ENCODE measurements at regions not wholly inside any gene's neighbourhood (a gene's known extent, or its start where the extent isn't known, plus 50 kb on each side); places are given as distances from the start of the nearest gene placed in this dataset.
"Not testable (repeated sequence)": the region's sequence is repeated elsewhere in the genome, so short reads cannot be mapped to it uniquely, and the experiment has no call there.

DNA sequence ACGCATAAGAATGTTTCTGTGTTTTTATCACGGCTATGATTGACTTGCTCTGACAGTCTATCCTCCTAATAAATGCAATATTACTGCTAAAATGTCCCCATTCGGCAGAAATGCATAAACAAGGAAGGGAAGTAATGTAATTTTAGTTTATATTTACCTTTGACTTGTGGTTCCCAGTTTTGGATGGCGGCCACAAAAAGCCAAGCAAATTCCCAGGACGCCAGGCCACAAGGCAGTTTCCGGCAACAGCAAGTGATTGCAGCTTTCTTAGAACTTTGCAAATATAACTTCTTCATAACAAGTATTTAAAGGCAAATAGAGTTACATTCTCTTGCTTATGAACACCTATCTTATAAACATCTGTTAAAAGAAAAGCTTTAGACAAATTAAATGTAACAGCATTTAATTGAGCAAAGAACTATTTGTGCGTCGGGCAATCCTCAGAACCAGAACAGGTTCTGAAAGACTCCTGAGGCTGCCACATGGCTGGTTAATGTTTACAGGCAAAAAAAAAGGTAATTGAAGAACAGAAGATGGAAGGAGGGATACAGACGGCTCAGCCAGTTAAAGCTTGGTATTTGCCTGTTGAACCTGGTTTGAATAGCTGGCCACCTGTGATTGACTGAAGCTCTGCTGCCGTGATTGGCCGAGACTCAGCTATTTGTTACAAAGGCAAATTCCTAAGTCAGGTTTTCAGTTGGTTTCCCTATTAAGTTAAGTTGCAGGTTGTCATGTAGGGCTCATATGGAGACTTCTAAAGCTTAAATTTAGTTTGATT is 80.8 kb downstream of the C21orf91 start:
- no peak for DNase-seq (ENCODE audit: low read depth)

- no peak for DNase-seq (ENCODE audit: low read depth)
Observed at GRCh38 chr21:17736072-17736471, 83.1 kb downstream of the C21orf91 start.

- no peak for DNase-seq (ENCODE audit: low read depth)
Observed at GRCh38 chr21:17733209-17733608, 85.9 kb downstream of the C21orf91 start.

GRCh38 chr21:17732306-17732705 is 86.8 kb downstream of the C21orf91 start:
- DNase-seq (ENCODE audit: low read depth), result no peak

GRCh38 chr21:17731554-17731953 is 87.6 kb downstream of the C21orf91 start:
- DNase-seq (ENCODE audit: low read depth), result no peak

DNA sequence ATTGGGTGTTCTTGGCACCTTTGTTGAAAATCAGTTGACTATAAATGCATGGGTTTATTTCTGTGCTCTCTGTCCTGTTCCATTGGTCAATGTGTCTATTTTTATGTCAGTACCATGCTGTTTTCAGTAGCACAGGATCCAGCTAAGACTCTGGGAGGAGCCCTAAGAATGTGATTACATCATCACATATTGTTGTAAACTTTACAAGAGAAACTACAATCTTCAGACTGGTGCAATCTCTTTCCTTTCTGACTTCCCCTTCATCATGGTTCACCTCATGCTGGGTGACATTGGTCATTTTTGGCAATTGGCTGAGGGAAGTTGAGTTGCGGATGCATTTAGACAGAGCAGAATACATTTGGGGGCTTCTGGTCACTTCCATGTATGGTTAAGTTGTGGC is 88.4 kb downstream of the C21orf91 start:
- DNase-seq (ENCODE audit: low read depth), result no peak

GRCh38 chr21:17729455-17729854 is 89.7 kb downstream of the C21orf91 start:
- DNase-seq (ENCODE audit: low read depth), result no peak

DNA sequence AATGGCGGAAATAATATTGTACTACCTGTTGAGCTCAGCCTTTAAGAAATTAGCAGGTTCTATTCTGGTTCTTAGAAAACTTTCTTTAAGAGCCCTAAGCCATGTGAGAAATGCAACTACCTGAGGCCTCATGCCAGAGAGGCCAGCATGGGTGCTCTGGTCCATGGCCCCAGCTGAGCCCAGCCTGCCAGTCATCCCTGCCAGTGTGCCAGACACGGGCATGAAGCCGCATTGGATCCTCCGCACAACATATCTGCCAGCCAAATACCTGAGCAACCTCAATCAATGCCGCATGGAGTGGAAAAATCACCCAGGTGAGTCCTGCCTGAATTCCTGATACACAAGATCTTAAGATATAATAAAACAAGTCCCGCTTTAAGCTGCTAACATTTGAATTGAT is 91.8 kb downstream of the C21orf91 start:
- DNase-seq (ENCODE audit: low read depth), result no peak

GRCh38 chr21:17726047-17726829 is 92.9 kb downstream of the C21orf91 start:
- no peak for DNase-seq (ENCODE audit: low read depth)

- no peak for DNase-seq (ENCODE audit: low read depth)
Observed at GRCh38 chr21:17725339-17725738, 93.8 kb downstream of the C21orf91 start.

DNA sequence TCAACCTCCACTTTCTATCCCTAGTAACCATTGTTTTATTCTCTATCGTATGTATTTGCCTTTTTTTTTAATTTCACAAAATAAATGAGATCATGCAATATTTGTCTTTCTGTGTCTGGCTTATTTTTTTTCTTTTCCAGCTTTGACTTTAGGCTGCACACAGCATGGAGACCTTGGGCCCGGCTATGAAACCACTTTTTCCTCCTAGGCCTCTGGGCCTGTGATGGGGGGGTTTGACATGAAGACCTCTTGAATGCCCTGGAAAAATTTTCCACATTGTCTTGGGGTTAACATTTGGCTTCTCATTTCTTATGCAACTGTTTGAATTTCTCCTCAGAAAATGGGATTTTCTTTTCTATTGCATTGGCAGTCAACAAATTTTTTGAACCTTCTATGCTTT is 100.2 kb upstream of the BTG3 start:
- DNase-seq (ENCODE audit: low read depth), result no peak

DNA sequence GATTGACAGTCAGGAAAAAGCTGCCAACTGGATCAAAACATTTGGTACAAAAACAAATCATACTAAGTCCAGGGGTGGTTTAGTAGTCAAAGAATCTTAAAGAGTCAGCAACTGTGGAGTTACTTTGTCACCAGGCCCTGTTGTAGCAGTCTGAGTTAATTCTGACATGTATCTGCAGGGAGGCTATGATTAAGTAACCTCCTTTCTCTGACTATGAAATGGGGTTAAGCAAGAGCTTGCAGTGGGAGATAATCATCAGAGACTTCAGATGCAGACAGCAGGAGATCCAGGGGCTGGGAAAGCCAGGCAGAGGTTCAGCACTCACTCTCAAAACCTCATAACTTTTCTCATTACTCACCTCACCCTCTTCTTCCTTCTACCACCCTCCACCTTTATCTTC is 99.2 kb upstream of the BTG3 start:
- DNase-seq (ENCODE audit: low read depth), result no peak

- no peak for DNase-seq (ENCODE audit: low read depth)
Observed at GRCh38 chr21:17709266-17709611, 96.5 kb upstream of the BTG3 start.

- DNase-seq (ENCODE audit: low read depth), result no peak
Observed at GRCh38 chr21:17708522-17709265, 96.0 kb upstream of the BTG3 start.

DNA sequence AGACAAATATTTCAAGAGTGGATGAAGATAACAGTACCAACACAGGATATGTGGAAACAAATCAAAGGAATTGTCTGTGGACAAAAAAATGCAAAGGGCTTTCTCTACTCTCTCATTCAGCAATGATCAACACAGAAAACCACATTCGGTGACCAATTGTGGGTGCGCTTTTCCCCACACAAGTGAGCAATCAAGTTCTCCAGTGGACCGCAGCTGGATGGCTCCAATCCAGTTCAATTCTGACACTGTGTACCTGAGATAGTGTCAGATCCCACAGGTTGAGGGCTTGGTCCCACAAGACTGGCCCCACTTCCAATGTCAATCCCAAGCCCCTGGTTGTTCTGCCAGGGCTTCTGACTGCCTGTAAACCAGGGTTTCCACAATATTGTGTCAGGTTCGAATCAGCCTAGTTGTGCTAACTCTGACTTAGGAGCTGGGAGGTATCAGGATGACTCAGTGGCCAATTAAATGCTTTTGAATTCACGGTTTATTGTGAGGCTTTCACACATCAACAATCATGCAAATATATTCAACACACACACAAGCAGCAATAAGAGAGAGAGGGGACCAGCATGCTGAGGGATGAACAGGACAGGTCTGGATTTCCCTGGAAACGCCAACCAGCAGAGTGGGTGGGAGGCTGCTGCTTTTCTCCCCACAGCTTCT is 87.0 kb upstream of the BTG3 start:
- no peak for DNase-seq (ENCODE audit: low read depth)

DNA sequence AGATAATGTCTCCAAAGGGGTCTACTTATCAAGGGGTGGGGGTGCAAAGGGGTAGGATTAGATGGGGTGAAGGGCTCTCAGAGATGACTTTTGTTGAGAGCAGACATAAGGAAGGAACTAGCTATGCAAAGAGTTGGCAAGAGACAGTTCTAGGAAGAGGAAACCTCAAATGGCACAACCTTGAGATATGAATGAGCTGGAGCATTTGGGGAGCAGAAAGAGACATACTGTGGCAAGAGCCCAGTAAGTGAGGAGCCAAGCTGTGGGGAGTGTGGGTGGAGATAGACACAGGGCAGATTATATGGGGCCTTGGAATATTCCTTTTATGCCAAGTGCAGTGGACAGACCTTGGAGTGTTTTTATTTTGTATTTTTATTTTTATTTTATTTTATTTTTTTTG is 84.8 kb upstream of the BTG3 start:
- DNase-seq (ENCODE audit: low read depth), result no peak

- not testable (repeated sequence) for DNase-seq (ENCODE audit: low read depth)
Observed at GRCh38 chr21:17694416-17694815, 81.7 kb upstream of the BTG3 start.

DNA sequence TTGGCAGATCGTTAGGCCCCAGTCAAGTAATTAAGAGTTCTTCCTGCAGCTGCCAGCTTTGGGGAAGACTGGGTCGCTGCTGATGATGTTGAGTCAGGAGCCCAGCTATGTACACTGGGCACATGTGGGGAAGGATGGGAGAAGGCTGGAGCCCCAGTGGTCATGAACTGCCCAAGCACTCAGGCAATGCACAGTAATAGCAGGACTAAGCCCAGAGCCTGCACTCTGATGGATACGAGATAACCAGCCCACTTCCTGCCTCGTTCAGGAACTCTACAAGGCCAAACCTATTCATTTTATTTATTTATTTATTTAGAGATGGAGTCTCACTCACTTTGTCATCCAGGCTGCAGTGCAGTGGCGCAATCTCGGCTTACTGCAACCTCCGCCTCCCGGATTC is 81.1 kb upstream of the BTG3 start:
- no peak for DNase-seq (ENCODE audit: low read depth)

DNA sequence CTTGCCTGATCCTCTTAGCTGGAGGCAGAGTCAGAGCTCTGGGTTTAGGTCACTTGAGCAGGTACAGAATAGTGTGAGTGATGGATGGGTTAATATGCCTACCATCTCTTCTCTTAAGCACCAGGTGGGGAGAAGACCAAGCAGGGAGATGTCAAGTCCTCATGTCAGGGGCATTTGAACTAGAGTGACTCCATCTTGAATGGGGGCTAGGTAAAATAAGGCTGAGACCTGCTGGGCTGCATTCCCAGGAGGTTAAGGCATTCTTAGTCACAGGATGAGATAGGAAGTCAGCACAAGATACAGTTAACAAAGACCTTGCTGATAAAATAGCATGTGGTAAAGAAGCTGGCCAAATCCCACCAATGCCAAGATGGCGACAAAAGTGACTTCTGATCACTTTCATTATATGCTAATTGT is 77.4 kb upstream of the BTG3 start:
- no peak for DNase-seq (ENCODE audit: low read depth)

DNA sequence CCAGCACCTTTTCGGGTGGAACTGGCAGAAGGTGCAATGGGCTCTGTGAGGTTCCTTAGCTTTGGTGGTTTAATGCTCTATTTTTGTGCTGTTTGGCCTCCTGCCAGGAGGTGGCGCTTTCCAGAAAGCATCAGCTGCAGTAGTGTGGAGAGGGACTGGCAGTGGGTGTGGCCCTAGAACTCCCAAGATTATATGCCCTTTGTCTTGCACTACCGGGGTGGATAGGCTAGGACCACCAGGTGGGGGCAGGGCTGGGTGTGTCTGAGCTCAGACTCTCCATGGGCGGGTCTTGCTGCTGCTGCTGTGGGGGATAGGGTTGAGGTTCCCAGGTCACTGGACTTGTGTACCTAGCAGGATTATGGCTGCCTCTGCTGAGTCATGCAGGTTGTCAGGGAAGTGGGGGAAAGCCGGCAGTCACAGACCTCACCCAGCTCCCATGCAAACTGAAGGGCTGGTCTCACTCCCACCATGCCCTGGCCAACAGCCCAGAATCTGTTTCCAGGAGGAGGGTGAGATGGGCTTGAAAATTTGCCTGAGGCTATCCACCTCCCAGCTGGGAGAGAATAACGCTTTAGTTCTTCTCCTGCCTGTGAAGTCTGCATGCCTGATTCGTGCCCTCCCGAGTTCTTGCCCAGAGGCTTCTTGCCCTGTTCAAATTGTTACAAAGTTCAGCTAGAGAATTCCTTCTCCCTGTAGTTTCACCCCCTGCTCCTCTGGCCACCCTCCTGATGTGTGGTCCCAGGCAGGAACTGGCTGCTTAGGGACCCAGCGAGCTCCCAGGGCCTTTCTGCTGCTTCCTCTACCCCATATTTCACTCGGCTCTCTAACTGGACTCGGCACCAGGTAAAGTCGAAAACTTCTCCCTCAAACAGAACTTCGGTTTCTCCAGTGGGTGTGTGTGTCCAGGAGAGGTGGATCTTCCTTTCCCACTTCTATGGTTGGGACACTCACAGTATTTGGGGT is 76.5 kb upstream of the BTG3 start:
- peak; percentile 16 for DNase-seq (ENCODE audit: low read depth)

- DNase-seq (ENCODE audit: low read depth), result no peak
Observed at GRCh38 chr21:17682924-17683323, 70.2 kb upstream of the BTG3 start.
